NOMO-1 treated with dmso at 0.1 percent for 144 hours (cell line): ENCODE measurements at regions not wholly inside any gene's neighbourhood (a gene's known extent, or its start where the extent isn't known, plus 50 kb on each side); places are given as distances from the start of the nearest gene placed in this dataset.
"Not testable (repeated sequence)": the region's sequence is repeated elsewhere in the genome, so short reads cannot be mapped to it uniquely, and the experiment has no call there.

ENCODE experiments used
- DNase-seq: peaks from one replicate; lab custom pipeline; 2025; ENCODE audit not compliant: unreplicated experiment; lab: John Stamatoyannopoulos, UW

DNA sequence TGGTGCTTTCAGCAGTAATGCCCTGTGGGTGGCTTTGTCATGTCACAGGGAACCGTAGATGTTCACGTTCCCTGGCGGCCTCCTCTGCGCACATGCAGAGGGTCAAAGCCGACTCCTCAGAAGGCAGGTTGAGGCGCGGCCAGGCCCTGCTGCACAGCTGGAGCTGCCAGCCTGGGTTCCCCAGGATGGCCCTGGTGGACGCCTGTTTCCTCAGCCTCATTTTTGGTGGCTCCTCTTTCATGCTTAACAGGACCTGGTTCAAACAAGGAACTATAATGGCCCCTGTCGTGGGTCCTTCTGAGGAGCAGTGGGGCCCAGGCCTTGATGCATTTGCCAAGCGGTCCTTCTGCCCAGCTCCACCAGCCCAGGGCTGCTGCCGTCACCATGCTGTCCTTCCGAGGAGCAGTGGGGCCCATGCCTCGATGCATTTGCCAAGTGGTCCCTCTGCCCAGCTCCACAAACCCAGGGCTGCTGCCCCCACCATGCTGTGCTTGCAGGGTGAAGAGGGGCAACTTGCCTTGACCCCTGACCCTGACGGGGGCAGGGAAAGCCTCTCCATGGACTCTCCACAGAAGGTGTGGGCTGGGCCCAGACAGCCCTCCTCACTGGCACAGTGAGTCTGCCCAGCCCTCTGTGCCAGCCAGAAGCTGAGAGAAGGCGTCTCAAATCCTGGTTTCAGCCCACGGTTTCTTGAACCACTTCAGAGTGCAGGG, 338.2 kb downstream of the TCERG1L start:
- no peak for DNase-seq

DNA sequence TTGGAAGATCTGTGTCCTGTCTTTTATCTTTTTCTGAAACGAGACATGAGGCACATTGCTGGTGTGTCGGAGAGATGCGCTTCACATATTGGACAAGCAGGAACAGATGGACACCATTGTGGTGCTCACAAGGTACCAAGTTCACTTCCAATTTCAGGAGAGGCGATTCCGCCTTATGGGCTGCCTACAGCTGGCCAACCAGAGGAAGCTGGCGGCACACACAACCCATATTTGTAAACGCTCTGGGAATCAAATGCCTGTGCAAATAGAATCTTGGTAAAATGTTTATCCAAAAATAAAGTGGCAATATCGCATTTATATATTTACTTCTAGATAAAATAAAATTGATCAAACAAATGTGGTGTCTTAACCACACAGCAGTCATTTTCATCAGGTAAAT, 337.4 kb downstream of the TCERG1L start:
- no peak for DNase-seq

DNA sequence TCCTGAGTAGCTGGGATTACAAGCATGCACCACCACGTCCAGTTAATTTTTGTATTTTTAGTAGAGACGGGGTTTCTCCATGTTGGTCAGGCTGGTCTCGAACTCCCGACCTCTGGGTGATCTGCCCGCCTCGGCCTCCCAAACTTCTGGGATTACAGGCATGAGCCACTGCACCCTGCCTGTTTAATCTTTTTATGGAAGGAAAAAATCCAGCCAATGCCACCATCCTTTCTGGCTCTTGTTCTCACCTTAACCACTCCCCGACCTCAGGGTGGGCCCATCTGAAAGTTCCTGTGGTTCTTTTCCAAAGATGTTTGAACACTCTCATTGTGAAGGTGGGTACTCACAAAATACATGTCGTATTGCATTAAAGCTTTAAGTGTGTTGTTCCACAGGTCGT, 336.2 kb downstream of the TCERG1L start:
- not testable (repeated sequence) for DNase-seq

DNA sequence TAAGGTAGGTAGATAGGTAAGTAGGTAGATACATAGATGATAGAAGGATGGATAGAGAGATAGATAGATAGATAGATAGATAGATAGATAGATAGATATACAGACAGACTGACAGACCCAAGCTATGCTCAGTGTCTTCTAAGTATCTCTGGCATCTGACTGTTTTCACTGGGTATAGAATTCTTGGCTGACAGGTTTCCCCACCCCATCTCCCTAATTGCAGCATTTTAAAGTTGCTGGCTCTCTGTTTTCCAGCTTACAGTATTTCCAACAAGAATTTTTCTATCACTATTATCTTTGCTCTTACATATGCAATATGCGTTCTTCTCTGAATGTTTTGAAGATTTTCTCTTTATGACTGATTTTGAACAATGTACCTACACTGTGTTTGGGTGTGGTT, 328.7 kb downstream of the TCERG1L start:
- DNase-seq = no peak

DNA sequence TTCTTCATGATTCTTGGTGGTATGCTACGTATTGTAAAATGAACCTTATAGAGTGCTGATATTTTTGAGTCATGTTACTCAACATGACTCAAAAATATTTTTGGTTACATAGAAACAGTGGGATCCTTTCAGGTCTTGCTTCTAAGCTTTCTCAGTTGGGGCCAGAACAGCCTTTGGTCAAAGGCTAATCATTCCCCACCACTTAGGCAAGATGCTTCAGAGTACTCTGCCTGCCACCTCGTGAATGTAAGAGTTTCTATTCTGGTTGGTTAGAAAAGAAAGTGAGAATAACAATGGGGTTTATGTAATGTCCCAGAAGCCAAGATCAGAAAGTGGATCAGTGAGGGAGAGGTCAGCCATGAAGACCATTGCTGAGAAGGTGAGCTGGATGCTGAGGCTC, 327.8 kb downstream of the TCERG1L start:
- DNase-seq = no peak

DNA sequence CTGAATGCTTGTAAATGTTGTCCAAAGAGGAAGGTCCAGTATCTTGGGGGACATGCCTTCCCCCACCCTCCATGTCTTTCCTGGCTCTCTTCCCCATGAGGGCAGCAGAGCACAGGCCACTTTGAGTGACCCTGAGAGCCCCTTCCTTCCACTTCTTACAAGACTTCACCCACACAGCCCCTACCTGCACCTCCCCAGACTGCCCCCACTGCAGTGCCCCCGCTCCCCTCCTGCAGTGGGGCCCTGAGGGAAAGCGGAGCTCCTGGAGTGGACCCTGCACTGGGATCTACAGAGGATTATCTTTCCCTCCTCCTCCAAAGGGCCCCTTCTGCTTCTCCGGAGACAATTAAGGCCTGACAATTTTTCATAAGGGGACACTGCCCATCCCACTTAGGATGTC, 326.8 kb downstream of the TCERG1L start:
- no peak for DNase-seq

DNA sequence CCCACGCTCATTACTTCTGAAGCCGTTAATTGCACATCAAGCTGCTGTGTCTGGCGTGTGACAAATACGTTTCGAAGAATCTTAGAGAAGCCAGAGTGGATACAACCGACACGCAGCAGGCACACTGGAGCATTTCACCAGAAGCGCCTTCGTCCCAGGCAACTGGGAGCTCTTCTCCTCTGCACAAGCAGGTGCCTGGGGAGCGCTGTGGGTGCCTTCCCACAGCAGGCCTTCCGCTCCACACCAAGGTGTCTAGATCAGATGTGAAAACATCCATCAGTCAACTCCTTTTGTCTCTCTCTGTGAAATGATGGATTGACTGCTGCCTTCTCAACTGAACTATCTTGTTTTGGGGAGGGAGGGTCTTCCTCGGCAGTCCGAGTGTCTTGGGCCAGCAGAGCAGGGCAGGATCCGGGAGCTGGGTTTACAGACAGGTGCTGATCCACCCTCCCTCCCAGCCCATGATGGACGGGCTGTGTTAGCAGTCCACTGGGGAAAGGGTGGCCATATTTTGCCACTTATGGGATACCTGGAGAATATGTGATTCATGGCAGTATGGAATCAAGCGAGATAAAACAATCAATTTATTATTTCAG, 326.3 kb downstream of the TCERG1L start:
- DNase-seq = no peak

DNA sequence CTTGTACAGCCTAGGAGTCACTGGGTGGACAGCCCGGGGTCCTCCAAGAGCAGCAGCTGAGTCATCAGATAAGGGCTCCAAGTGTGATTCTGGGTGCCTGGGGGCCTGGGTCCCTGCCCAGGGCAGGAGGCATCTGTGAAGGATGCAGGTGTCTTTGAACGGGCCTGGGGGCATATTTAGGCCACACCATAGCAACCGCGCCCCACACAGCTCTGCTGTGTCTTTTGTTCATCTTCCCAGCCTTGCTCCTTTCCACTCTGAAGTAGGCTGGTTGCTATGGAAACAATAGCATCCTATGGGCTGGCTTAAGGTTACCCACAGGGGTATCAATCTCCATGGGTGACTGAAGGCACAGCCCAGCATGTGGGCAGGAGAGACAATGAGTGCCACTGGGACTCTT, 324.7 kb downstream of the TCERG1L start:
- DNase-seq = no peak

DNA sequence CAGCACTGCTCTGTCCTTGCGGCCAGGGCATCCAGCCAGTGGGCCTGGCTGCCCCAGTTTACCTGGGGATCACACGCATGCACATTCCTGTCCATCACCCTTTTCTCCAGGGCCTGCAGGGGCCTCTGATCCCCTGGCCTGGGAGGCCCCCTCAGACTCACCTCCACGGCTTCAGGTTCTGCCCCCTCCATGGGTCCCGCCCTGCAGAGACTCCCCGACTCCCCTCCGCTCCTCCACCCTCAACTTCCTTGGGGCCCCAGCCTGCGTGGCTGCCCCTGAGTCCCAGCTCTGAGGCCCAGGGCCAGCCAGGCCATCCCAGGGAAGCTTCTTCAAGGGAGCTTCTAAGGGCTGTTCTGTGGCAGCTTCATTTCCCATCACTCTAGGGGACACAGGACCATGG, 324.1 kb downstream of the TCERG1L start:
- DNase-seq = no peak

DNA sequence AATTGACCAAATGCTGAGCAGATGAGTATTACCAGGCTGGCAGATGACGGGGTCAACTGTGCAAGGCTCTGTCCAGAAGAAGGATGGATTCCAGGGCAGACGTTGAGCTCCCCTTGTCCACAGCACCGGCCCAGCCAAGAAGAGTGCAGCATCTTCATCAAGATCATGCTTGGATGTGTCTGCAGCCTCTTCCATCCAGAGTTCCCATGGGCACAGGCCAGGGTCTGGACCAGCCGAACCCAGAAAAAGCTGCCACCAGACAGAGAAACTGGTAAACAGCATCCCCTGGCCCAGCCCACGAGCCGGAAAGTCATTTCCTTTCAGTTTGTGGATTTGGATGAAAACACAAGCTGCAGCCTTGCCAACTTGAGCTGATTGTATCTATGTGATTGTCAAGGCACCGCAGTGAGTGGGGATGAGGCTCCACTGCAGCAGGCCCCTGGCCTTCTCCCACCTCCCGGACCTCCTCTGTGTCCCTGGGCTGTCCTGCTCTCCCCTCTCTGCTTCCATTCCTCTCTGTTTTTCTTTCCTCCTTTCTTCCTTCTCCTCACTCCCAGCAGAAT, 321.8 kb downstream of the TCERG1L start:
- no peak for DNase-seq

DNA sequence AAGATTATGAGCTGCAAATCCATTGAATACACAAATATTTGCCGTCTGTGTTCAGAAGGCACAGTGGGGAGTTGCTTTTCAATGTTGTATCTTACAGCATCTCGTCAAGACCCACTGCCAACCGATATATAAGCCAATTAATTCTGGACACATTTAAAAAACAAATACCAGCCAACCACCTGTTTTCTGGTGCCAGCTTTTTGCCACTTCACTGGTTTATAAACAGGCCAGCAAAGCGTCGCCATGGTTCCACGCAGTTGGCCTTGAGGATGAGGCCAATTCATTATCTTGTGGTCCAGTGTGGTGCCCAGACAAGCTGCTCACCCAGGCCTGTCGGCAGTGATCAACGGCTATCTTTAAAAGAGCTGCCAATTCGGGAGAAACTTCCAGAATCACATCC, 321.0 kb downstream of the TCERG1L start:
- DNase-seq = no peak

DNA sequence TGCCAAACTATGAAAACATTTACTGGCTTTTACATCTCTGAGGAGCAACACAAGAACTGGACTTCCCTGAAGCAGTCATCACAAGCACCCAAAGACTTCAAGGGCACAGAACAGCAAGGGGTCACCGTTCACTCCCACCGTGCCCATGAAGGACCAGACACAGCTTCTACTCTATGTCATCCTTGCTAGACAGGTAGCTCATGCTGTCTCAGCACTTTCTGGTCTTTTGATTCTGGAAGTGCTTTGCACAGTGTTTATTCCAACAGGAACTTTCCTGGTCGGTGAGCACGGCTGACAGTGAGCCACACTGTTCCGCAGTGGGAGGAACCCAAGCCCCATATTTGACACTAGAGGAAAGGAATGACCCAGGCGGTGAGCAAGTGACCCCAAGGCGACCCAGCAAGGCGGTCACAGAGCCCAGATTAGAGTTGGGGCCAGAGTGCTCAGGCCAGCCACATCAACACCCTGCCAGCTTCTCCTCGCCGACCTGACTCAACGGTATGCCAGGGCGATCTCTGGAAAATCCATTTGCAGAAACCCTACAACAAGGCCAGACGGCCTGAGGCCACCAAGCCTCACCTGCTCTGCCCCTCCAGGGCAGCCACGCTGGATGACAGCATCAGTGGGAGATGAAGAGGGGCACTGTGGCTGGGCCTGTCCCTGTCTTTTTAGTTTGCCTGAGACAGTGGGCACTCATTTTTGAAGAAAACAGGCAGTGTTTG, 318.6 kb downstream of the TCERG1L start:
- DNase-seq = no peak

DNA sequence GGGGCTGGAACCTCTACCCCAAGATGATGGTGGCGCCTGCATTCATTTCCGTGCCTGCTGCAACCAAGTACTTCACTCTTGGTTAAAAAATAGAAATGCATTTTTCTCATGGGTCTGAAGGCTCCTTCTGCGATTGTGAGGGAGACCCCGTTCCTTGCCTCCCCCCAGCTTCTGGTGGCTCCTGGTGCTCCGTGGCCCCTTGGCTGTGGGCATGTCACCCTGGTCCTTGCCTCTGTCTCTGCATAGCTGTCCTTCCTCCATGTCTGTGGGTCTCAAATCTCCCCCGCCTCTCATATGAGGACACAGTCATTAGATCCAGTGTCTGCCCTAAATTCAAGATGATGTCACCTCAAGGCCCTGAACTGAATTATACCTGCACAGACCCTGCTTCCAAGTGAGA, 317.9 kb downstream of the TCERG1L start:
- no peak for DNase-seq

DNA sequence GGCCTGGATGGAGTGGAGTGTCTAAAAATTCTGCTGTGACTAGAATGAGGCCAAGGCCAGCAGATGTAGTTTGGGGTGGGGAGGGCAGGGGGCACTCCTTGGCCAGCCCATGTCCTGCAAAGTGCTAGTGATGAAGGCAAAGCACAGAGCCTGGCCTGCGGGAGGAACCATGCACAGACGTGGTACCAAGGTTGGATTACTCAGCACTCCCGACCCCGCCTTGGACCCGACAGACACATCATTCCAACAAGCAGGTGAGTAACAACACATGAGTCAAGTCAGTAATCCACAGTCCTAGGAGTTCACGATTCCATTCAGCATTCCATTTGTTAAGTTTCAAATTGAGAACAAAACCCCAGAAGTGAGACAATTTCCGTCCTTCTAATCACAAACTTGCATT, 317.3 kb downstream of the TCERG1L start:
- no peak for DNase-seq

DNA sequence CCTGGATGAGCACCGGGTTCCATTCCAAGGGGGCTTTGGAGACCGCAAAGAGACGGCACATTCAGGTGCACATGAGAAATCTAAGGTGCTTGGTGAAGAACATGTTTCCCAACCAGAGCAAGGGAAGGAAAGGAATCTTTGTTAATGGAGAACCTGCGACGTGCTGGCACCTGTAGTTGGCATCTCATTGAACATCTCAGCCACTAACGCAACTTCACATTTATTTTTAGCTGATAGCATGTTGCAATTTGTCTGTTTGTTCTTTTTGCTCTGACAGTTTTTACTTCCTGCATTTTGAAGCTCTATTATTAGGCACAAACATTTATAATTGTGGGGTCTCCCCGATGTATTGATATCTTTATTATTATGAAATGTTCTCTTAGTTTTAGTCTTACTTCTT, 316.7 kb downstream of the TCERG1L start:
- no peak for DNase-seq

DNA sequence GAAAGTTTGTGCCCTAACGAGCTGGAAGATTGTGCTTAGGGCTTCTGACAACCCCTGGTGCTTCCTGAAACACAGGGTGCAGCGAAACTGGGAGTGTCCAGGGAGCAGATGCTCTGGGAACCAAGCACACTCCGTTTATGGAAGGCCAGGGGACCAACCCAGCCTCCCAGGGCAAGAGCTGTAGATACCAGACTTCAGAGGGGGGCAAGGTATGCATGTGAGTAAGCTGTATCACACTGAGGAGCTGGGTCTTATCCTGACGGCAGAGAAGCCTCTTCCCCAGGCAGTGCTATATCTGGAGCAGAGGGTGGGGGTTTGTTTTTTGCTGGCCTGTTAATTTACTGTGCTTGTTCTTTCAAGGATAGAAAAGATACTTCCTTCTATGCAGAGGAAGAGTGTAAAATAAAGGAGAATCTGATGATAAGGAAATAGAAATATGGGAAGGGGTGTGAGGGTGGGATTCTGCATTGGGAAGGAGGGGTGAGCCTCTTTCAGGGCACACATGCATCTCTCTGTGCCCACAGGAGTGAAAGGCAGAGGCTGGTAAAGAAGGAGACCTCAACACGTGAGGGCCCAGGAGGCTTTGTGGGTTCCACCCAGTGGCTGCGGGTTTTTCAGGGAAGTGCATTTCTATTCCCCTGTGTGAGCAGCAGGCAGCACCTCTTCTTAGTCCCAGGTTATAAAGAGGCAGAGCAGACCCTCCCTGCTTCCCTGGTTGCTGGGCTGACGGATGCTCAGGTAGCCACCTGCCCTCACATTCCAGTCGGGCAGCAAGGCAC, 314.1 kb downstream of the TCERG1L start:
- no peak for DNase-seq

DNA sequence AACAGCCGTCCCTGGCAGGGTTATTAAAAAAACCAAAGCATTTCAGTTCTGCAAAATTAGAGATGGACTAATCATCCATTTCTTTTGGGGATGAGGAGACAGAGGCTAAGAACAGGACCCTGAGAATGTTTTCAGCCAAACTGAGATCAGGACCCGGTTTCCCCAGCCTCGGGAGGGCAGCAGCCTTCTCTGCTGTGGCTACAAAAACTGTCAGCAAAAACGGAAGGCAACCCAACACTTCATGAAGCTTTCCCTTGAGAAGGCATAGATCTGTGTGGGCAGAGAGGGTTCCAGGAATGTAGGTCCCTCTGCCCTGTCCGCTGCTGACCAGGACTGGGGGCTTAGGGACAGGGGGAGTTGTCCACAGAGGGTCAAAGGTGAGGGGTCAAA, 313.5 kb downstream of the TCERG1L start:
- DNase-seq = no peak

DNA sequence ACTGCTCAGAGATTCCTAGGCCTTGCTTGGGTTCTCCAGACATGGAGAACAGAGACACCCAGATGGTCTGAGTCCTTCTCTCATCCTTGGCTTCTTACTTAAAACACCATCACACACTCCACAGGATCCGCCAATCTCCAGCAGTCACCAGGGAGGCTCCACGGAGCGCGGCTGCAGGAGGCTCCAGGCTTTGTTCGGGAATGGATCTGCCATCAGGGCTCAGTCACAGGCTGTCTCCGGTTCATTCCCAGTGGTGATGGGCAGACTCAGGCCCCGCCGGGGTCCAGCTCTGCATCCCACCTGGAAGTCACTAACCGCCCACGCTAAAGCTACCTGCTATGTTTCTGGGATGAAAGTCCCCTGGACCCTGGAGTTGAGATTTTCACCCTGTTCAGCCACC, 312.9 kb downstream of the TCERG1L start:
- no peak for DNase-seq

DNA sequence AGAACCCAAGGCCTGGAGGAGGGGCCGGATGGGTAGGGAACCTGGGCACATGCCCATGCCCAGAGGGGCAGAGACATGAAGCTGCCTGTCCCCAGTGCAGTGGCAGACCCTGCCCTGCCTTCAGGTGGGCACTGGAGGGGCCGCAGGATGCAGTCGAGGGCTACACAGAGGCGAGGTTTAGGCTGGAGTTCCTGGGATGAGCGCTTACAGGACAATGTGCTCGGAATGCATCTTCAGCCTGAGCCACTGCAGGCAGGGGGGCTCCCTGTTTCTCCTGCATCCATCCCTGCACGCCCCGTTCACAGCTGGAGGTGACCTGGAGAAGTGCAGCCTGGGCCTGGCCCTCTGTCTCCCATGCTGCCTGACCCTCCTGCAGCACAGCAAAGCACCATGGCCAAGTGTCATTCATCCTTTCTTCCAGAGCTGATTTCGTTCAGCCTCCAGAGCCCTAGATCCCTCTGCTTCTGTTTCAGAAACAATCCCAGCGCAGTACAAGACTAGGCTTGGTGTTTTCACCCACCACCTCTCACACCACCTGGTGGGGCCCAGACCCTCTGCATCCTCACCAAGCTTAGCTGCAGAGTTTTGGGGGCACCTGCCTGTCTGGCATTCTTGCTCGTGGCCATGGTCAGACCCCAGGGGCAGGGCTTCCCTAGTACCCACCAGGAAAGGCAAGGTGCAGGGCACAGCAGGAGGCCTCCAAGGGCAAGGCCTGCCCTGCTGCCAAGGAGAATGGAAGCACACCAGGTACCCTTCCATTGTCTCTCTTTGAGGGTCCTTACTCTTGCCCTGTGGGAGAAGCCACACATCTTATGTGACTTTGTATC, 311.9 kb downstream of the TCERG1L start:
- no peak for DNase-seq

DNA sequence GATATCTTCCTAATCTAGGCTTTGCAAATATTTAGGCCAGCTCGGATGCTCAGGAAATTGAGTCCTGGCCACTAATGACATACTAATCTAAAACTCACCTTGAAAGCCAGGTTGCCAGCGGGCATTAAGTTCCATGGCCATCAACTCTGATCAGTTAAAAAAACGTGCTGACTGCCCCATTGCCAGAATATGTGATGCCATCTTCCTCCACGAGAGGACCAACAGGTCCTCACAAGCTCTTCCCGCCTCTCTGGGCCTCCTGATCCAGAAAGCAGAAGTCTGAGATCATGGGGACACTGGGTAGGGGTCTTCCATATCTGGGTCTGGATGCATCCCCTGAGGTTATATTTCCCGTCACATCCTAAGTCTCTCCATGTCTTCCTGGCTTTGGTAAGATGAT, 311.3 kb downstream of the TCERG1L start:
- DNase-seq = no peak

DNA sequence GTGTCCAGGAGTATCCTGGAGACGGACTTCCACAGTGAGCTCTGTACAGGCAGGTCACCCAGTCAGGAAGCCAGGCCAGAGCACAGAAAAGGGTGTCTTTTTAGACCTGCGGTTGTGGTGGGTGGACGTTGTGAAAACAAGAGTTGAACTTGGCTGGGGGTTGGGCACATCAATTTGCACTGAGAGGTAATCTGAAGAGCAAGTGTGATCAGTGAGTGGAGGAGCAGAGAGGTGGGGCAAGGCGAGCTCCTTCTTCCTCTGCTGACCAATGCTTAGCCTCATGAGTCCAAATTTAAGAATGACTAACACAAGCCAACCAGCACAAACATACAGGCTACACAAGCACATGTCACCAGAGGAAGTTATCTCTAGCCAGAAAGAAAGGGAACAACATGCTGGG, 310.8 kb downstream of the TCERG1L start:
- DNase-seq = no peak
